Naive thymus-derived CD4-positive, alpha-beta T cell (primary cell): ENCODE measurements at regions not wholly inside any gene's neighbourhood (a gene's known extent, or its start where the extent isn't known, plus 50 kb on each side); places are given as distances from the start of the nearest gene placed in this dataset.

ENCODE experiments used
- ATAC-seq: fragments of 150-1000 bp; cut with Tn5 transposase; 2 replicates; pipeline ENCODE4 v1.10.0; 2021; ENCODE audit warnings: mild to moderate bottlenecking, moderate library complexity
- CTCF ChIA-PET: fragments of 350-600 bp; sonication (Branson Sonifier 250); formaldehyde crosslinking; loops from one replicate; lab custom pipeline; 2021; ENCODE audit warnings: antibody characterized with exemption; lab: Charles Lee
- POLR2A ChIA-PET: fragments of 350-600 bp; sonication (Branson Sonifier 250); formaldehyde crosslinking; loops from one replicate; lab custom pipeline; 2021; ENCODE audit warnings: antibody characterized with exemption, inconsistent platforms; lab: Charles Lee
- DNase-seq, 9 donors: peaks; one replicate each; pipeline versions ENCODE4 v3.0.0 to v3.0.0-alpha.2; 2020 to 2022; ENCODE audit warnings: mixed read lengths in 1 of 9
- H3K27ac ChIP-seq: one replicate; pipeline ENCODE4 v1.7.0; 2013; ENCODE audit warnings: mild to moderate bottlenecking, low read depth, low read length, moderate library complexity
- H3K27me3 ChIP-seq, 2 donors: one replicate each; pipeline ENCODE4 v1.7.0; 2013; ENCODE audit warnings: low read length in 2 of 2, mild to moderate bottlenecking in 2 of 2, moderate library complexity in 2 of 2; ENCODE audit not compliant: control insufficient read depth in 2 of 2, insufficient read depth in 2 of 2
- H3K36me3 ChIP-seq, 3 experiments: 1 replicate in 2 of 3; 2 replicates in 1 of 3; pipeline ENCODE4 v1.7.0; 2013; ENCODE audit warnings: low read length in 3 of 3, mild to moderate bottlenecking in 3 of 3, moderate library complexity in 1 of 3; ENCODE audit not compliant: insufficient read depth in 3 of 3, control insufficient read depth in 2 of 3
- H3K4me1 ChIP-seq, 2 donors: one replicate each; pipeline ENCODE4 v1.7.0; 2013; ENCODE audit warnings: low read length in 2 of 2, mild to moderate bottlenecking in 2 of 2, moderate library complexity in 1 of 2; ENCODE audit not compliant: control insufficient read depth in 2 of 2, insufficient read depth in 2 of 2
- H3K4me3 ChIP-seq: 2 replicates; pipeline ENCODE4 v1.7.0; 2013; ENCODE audit warnings: mild to moderate bottlenecking, low read length
- H3K9me3 ChIP-seq, 3 experiments: 1 replicate in 2 of 3; 2 replicates in 1 of 3; pipeline ENCODE4 v1.7.0; 2013; ENCODE audit warnings: low read length in 3 of 3; ENCODE audit not compliant: control insufficient read depth in 2 of 3
- H3K27ac Mint-ChIP-seq, 9 donors: one replicate each; pipeline ENCODE4 v1.8.0; 2020 to 2022; ENCODE audit warnings: mixed read lengths in 9 of 9, mild to moderate bottlenecking in 8 of 9, moderate library complexity in 5 of 9, inconsistent platforms in 2 of 9
- H3K27me3 Mint-ChIP-seq, 5 donors: one replicate each; pipeline ENCODE4 v1.8.0; 2021 to 2022; ENCODE audit warnings: mixed read lengths in 5 of 5, mild to moderate bottlenecking in 1 of 5
- H3K36me3 Mint-ChIP-seq, 5 donors: one replicate each; pipeline ENCODE4 v1.8.0; 2020 to 2022; ENCODE audit warnings: mixed read lengths in 5 of 5, mild to moderate bottlenecking in 3 of 5, inconsistent platforms in 1 of 5
- H3K4me1 Mint-ChIP-seq, 7 donors: one replicate each; pipeline ENCODE4 v1.8.0; 2020 to 2022; ENCODE audit warnings: mixed read lengths in 7 of 7, mild to moderate bottlenecking in 3 of 7, inconsistent platforms in 1 of 7
- H3K4me3 Mint-ChIP-seq, 10 donors: one replicate each; pipeline ENCODE4 v1.8.0; 2020 to 2022; ENCODE audit warnings: mild to moderate bottlenecking in 10 of 10, mixed read lengths in 10 of 10, moderate library complexity in 6 of 10, inconsistent platforms in 2 of 10
- H3K9me3 Mint-ChIP-seq, 11 donors: one replicate each; pipeline ENCODE4 v1.8.0; 2020 to 2022; ENCODE audit warnings: mixed read lengths in 11 of 11, mild to moderate bottlenecking in 4 of 11, inconsistent platforms in 1 of 11, moderate library complexity in 1 of 11
- intact Hi-C, 2 donors: fragments of 100-400 bp; cut with micrococcal nuclease; formaldehyde crosslinking; loops; one replicate each; pipeline ENCODE4 v1.15.1; 2023

GRCh38 chr2:139645617-139646016, 865.4 kb upstream of the NXPH2 start:
- H3K27me3 Mint-ChIP-seq: no peaks in the 10 kb centered on the region
- no peaks in the 10 kb centered on the region for H3K27me3 ChIP-seq

DNA sequence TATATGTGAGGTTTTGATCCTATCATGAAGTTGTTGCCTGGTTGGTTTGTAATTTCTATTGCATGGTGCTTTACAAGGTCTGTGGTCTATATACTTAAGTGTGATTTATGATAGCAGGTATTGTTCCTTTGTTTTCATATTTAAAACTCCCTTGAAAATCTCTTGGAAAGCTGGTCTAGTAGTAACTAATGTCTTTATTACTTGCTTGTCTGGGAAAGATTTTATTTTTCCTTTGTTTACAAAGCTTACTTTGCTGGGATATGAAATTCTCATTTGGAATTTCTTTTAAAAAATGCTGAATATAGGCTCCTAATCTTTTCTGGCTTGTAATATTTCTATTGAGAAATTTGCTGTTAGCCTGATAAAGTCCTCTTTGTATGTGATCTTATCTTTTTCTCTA, 862.9 kb upstream of the NXPH2 start:
- ATAC-seq (no peak), DNase-seq (no peak)
- Histone ChIP-seq H3K9me3 (peaks cover 0 to 19% (median 0%) of the 10 kb centered on the region in 3 experiments), H3K27me3 (no peaks in the 10 kb centered on the region), H3K4me3 (no peak overlapping the region), H3K4me1 (no peaks in the 10 kb centered on the region), H3K27ac (no peak overlapping the region), H3K36me3 (no peaks in the 10 kb centered on the region)
- no peaks in the 10 kb centered on the region for H3K27me3 Mint-ChIP-seq
- ChIA-PET CTCF (no interaction called here), POLR2A (no interaction called here)
- no peaks in the 10 kb centered on the region for H3K4me1 Mint-ChIP-seq
- no peak overlapping the region for H3K4me3 Mint-ChIP-seq
- H3K9me3 Mint-ChIP-seq: peaks cover 2 to 34% (median 11%) of the 10 kb centered on the region in 11 donors
- no peak overlapping the region for H3K27ac Mint-ChIP-seq
- H3K36me3 Mint-ChIP-seq: peaks cover 0 to 1% (median 0%) of the 10 kb centered on the region in 5 donors
- intact Hi-C loops: no loop called here

More at GRCh38 chr2:139645617-139646016, 865.4 kb upstream of the NXPH2 start:
- H3K9me3 ChIP-seq: peaks cover 0 to 19% (median 0%) of the 10 kb centered on the region in 3 experiments
- Mint-ChIP-seq H3K36me3 (no peaks in the 10 kb centered on the region), H3K27ac (no peak overlapping the region), H3K9me3 (peaks cover 0 to 50% (median 19%) of the 10 kb centered on the region in 11 donors), H3K4me1 (no peaks in the 10 kb centered on the region), H3K4me3 (no peak overlapping the region)
- H3K27ac ChIP-seq: no peak overlapping the region
- intact Hi-C loops: no loop called here
- POLR2A ChIA-PET: no interaction called here
- H3K36me3 ChIP-seq: no peaks in the 10 kb centered on the region
- DNase-seq (no peak), ATAC-seq (no peak)
- no peak overlapping the region for H3K4me3 ChIP-seq
- no peaks in the 10 kb centered on the region for H3K4me1 ChIP-seq
- CTCF ChIA-PET: no interaction called here

DNA sequence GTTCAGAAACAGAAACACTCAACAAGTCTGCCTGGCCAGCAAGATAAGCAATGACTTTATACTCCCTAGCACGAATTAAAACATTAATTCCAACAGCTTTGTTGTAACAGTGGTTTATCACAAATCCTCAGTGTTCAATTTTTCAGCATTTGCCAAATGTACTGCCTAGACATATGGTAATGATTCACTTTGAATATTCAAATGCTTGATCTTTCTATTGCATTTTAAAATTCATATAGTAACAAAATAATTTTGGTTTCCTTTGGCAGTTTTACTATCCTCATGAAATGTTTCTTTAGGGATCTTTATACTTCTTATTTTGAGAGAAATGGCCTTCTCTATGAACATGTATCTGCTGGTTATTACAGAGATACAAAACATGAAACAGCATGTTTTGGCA, 851.8 kb upstream of the NXPH2 start:
- POLR2A ChIA-PET: no interaction called here
- no peak overlapping the region for H3K27ac Mint-ChIP-seq
- CTCF ChIA-PET: no interaction called here
- no peak overlapping the region for H3K4me3 Mint-ChIP-seq
- Histone ChIP-seq H3K27ac (no peak overlapping the region), H3K36me3 (no peaks in the 10 kb centered on the region), H3K4me3 (no peak overlapping the region), H3K9me3 (no peaks in the 10 kb centered on the region), H3K27me3 (no peaks in the 10 kb centered on the region), H3K4me1 (no peaks in the 10 kb centered on the region)
- no peaks in the 10 kb centered on the region for H3K27me3 Mint-ChIP-seq
- DNase-seq (no peak), ATAC-seq (no peak)
- intact Hi-C loops: no loop called here
- peaks cover 0 to 3% (median 0%) of the 10 kb centered on the region in 5 donors for H3K36me3 Mint-ChIP-seq
- H3K9me3 Mint-ChIP-seq: peaks cover 0 to 16% (median 7%) of the 10 kb centered on the region in 11 donors
- no peaks in the 10 kb centered on the region for H3K4me1 Mint-ChIP-seq

- peaks cover 0 to 17% (median 4%) of the 10 kb centered on the region in 11 donors for H3K9me3 Mint-ChIP-seq
- POLR2A ChIA-PET: no interaction called here
Measured at GRCh38 chr2:139628931-139629330, 848.7 kb upstream of the NXPH2 start.

GRCh38 chr2:139626128-139626527, 845.9 kb upstream of the NXPH2 start:
- ChIA-PET CTCF (no interaction called here), POLR2A (no interaction called here)
- Mint-ChIP-seq H3K4me3 (no peak overlapping the region), H3K9me3 (peaks cover 0 to 26% (median 15%) of the 10 kb centered on the region in 11 donors), H3K27ac (no peak overlapping the region), H3K4me1 (no peaks in the 10 kb centered on the region), H3K27me3 (no peaks in the 10 kb centered on the region), H3K36me3 (peaks cover 0 to 8% (median 0%) of the 10 kb centered on the region in 5 donors)
- Histone ChIP-seq H3K36me3 (no peaks in the 10 kb centered on the region), H3K4me3 (no peak overlapping the region), H3K4me1 (no peaks in the 10 kb centered on the region), H3K27ac (no peak overlapping the region), H3K27me3 (no peaks in the 10 kb centered on the region), H3K9me3 (no peaks in the 10 kb centered on the region)
- DNase-seq (no peak), ATAC-seq (no peak)
- intact Hi-C loops: no loop called here

More at GRCh38 chr2:139628931-139629330, 848.7 kb upstream of the NXPH2 start:
- H3K27me3 Mint-ChIP-seq: no peaks in the 10 kb centered on the region
- H3K27ac ChIP-seq: no peak overlapping the region
- CTCF ChIA-PET: no interaction called here
- no peaks in the 10 kb centered on the region for H3K4me1 ChIP-seq
- ATAC-seq (no peak), DNase-seq (no peak)
- no peak overlapping the region for H3K4me3 Mint-ChIP-seq
- no peaks in the 10 kb centered on the region for H3K9me3 ChIP-seq
- H3K27ac Mint-ChIP-seq: no peak overlapping the region
- no peak overlapping the region for H3K4me3 ChIP-seq
- intact Hi-C loops: no loop called here
- H3K36me3 ChIP-seq: no peaks in the 10 kb centered on the region
- peaks cover 0 to 5% (median 0%) of the 10 kb centered on the region in 5 donors for H3K36me3 Mint-ChIP-seq
- H3K27me3 ChIP-seq: no peaks in the 10 kb centered on the region
- H3K4me1 Mint-ChIP-seq: no peaks in the 10 kb centered on the region

DNA sequence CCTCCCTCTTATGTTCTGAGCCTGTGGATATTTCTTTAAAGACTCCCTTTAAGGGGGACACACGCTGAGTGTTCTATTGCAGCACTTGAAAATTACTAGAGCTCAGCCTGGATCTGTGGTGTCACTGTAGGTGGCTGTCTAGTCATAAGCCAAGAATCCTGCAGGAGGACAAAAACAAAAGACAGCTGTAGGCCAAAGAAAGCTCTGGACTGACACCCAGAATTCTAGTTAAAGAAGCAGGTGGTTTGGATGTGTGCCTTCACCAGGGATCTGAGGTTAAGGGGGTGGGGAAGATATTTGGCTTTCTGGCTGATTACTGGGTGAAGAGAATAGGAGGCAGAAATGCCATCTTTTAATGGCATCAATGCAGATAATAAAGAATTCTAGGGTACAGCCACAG, 842.5 kb upstream of the NXPH2 start:
- POLR2A ChIA-PET: no interaction called here
- no peak overlapping the region for H3K4me3 ChIP-seq
- CTCF ChIA-PET: no interaction called here
- Mint-ChIP-seq H3K36me3 (peaks cover 0 to 8% (median 0%) of the 10 kb centered on the region in 5 donors), H3K4me1 (no peaks in the 10 kb centered on the region), H3K27ac (no peak overlapping the region), H3K27me3 (no peaks in the 10 kb centered on the region), H3K9me3 (peaks cover 3 to 46% (median 21%) of the 10 kb centered on the region in 11 donors), H3K4me3 (no peak overlapping the region)
- intact Hi-C loops: no loop called here
- H3K27ac ChIP-seq: no peak overlapping the region
- DNase-seq (no peak), ATAC-seq (no peak)
- no peaks in the 10 kb centered on the region for H3K4me1 ChIP-seq
- no peaks in the 10 kb centered on the region for H3K36me3 ChIP-seq
- no peaks in the 10 kb centered on the region for H3K27me3 ChIP-seq
- peaks cover 0 to 5% (median 0%) of the 10 kb centered on the region in 3 experiments for H3K9me3 ChIP-seq

DNA sequence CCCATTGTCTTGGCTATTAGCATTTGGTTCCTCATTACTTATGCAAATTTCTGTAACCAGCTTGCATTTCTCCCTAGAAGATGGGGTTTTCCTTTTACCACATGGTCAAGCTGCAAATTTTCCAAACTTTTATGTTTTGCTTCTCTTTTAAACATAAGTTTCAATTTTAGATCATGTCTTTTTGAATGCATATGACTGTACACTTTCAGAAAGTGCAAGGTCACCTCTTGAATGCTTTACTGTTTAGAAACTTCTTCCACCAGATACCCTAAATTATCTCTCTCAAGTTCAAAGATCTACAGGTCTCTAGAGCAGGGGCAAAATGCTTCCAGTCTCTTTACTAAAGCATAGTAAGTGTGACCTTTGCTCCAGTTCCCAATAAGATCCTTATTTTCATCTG, 837.6 kb upstream of the NXPH2 start:
- Histone ChIP-seq H3K27me3 (no peaks in the 10 kb centered on the region), H3K27ac (no peak overlapping the region), H3K4me1 (no peaks in the 10 kb centered on the region), H3K9me3 (peaks cover 0 to 5% (median 0%) of the 10 kb centered on the region in 3 experiments), H3K4me3 (no peak overlapping the region), H3K36me3 (no peaks in the 10 kb centered on the region)
- ATAC-seq (no peak), DNase-seq (no peak)
- POLR2A ChIA-PET: no interaction called here
- CTCF ChIA-PET: interaction anchor here (0.6 kb wide), 1 partner anchor 276 kb away, joined by 3 read pairs; no protein-coding TSS in a partner anchor
- intact Hi-C loops: no loop called here
- Mint-ChIP-seq H3K27ac (no peak overlapping the region), H3K4me1 (no peaks in the 10 kb centered on the region), H3K36me3 (peaks cover 0 to 2% (median 0%) of the 10 kb centered on the region in 5 donors), H3K27me3 (no peaks in the 10 kb centered on the region), H3K4me3 (no peak overlapping the region), H3K9me3 (peaks cover 3 to 50% (median 16%) of the 10 kb centered on the region in 11 donors)
